ENCODE measurements at regions not wholly inside any gene's neighbourhood (a gene's known extent, or its start where the extent isn't known, plus 50 kb on each side); places are given as distances from the start of the nearest gene placed in this dataset.

- Mint-ChIP-seq H3K9me3 (no peaks in the 10 kb centered on the region), H3K4me3 (no peak overlapping the region), H3K36me3 (ENCODE audit: low read depth) (no peaks in the 10 kb centered on the region), H3K4me1 (ENCODE audit: low read depth) (no peaks in the 10 kb centered on the region), H3K27ac (no peak overlapping the region), H3K27me3 (no peaks in the 10 kb centered on the region)
- DNase-seq (no peak), ATAC-seq (ENCODE audit: poor library complexity) (no peak)
- ChIA-PET CTCF (no interaction called here), POLR2A (interaction anchor here (0.6 kb wide), 1 partner anchor 31 kb away, joined by 3 read pairs; no protein-coding TSS in a partner anchor)
- H3K27ac ChIP-seq (ENCODE audit: low read depth in 1 of 2, low read length in 2 of 2) = no peak overlapping the region
- no peak overlapping the region for H3K4me3 ChIP-seq (ENCODE audit: low read length)
- intact Hi-C loops (cut with DNase I, micrococcal nuclease) = no loop called here
- no peaks in the 10 kb centered on the region for H3K36me3 ChIP-seq (ENCODE audit: insufficient read depth, low read length)
- no peaks in the 10 kb centered on the region for H3K9me3 ChIP-seq (ENCODE audit: control insufficient read depth in 1 of 2, insufficient read depth in 1 of 2, low read length in 2 of 2)
- TF ChIP-seq CTCF (IDR thresholded peaks at IDR 0.05) = no peak
- H3K4me1 ChIP-seq (ENCODE audit: insufficient read depth, low read length) = no peaks in the 10 kb centered on the region
- H3K27me3 ChIP-seq (ENCODE audit: control insufficient read depth in 1 of 2, insufficient read depth in 2 of 2, low read length in 2 of 2) = no peaks in the 10 kb centered on the region
These were observed 86.2 kb upstream of the TSPAN5 start for GRCh38 chr4:98744372-98745150.

DNA sequence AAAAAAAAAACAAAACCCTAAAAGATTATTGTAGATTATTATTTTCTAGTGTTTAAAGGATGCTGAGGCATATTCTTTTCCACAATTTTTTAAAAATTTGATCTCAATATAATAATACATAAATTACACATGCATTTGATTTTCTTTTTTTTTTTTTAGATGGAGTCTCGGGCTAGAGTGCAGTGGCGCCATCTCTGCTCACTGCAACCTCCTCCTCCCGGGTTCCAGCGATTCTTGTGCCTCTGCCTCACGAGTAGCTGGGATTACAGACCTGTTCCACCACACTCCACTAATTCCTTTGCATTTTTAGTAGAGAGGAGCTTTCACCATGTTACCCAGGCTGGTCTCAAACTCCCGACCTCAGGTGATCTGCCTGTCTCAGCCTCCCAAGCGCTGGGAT, 83.5 kb upstream of the TSPAN5 start:
- H3K4me1 ChIP-seq (ENCODE audit: insufficient read depth, low read length) = no peaks in the 10 kb centered on the region
- no peak for TF ChIP-seq CTCF (IDR thresholded peaks at IDR 0.05)
- Mint-ChIP-seq H3K9me3 (peaks cover 2% of the 10 kb centered on the region), H3K4me3 (no peak overlapping the region), H3K36me3 (ENCODE audit: low read depth) (no peaks in the 10 kb centered on the region), H3K27ac (no peak overlapping the region), H3K27me3 (no peaks in the 10 kb centered on the region), H3K4me1 (ENCODE audit: low read depth) (no peaks in the 10 kb centered on the region)
- POLR2A ChIA-PET = no interaction called here
- intact Hi-C loops (cut with DNase I, micrococcal nuclease) = no loop called here
- H3K27ac ChIP-seq (ENCODE audit: low read depth in 1 of 2, low read length in 2 of 2) = no peak overlapping the region
- no peaks in the 10 kb centered on the region for H3K27me3 ChIP-seq (ENCODE audit: control insufficient read depth in 1 of 2, insufficient read depth in 2 of 2, low read length in 2 of 2)
- H3K4me3 ChIP-seq (ENCODE audit: low read length) = no peak overlapping the region
- CTCF ChIA-PET = interaction anchor here (0.7 kb wide), 1 partner anchor 9 kb away, joined by 4 read pairs; no protein-coding TSS in a partner anchor
- no peaks in the 10 kb centered on the region for H3K9me3 ChIP-seq (ENCODE audit: control insufficient read depth in 1 of 2, insufficient read depth in 1 of 2, low read length in 2 of 2)
- H3K36me3 ChIP-seq (ENCODE audit: insufficient read depth, low read length) = no peaks in the 10 kb centered on the region
- ATAC-seq (ENCODE audit: poor library complexity) = no peak
- no peak for DNase-seq

DNA sequence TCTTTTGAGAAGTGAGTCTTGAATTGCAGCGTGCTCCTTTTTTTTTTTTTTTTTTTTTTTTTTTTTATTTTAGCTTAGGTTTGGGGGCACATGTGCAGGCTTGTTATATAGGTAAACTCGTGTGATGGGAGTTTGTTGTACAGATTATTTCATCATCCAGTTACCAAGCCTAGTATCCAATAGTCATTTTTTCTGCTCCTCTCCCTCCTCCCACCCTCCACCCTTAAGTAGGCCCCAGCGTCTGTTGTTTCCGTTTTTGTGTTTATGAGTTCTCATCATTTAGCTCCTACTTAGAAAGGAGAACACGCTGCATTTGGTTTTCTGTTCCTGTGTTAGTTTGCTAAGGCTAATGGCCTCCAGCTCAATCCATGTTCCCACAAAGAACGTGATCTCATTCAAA, 81.3 kb upstream of the TSPAN5 start:
- Histone ChIP-seq H3K4me3 (ENCODE audit: low read length) (no peak overlapping the region), H3K4me1 (ENCODE audit: insufficient read depth, low read length) (no peaks in the 10 kb centered on the region), H3K27ac (ENCODE audit: low read depth in 1 of 2, low read length in 2 of 2) (no peak overlapping the region), H3K27me3 (ENCODE audit: control insufficient read depth in 1 of 2, insufficient read depth in 2 of 2, low read length in 2 of 2) (no peaks in the 10 kb centered on the region), H3K9me3 (ENCODE audit: control insufficient read depth in 1 of 2, insufficient read depth in 1 of 2, low read length in 2 of 2) (no peaks in the 10 kb centered on the region), H3K36me3 (ENCODE audit: insufficient read depth, low read length) (no peaks in the 10 kb centered on the region)
- H3K27me3 Mint-ChIP-seq = no peaks in the 10 kb centered on the region
- TF ChIP-seq CTCF (IDR thresholded peaks at IDR 0.05) = no peak
- no peak overlapping the region for H3K27ac Mint-ChIP-seq
- POLR2A ChIA-PET = no interaction called here
- no peaks in the 10 kb centered on the region for H3K4me1 Mint-ChIP-seq (ENCODE audit: low read depth)
- no peaks in the 10 kb centered on the region for H3K36me3 Mint-ChIP-seq (ENCODE audit: low read depth)
- H3K9me3 Mint-ChIP-seq = peaks cover 2% of the 10 kb centered on the region
- ATAC-seq (ENCODE audit: poor library complexity) (no peak), DNase-seq (no peak)
- CTCF ChIA-PET = interaction anchor here (0.6 kb wide), 1 partner anchor 110 kb away, joined by 3 read pairs; no protein-coding TSS in a partner anchor
- no peak overlapping the region for H3K4me3 Mint-ChIP-seq
- intact Hi-C loops (cut with DNase I, micrococcal nuclease) = no loop called here

Measured in CD4-positive, alpha-beta T cell (primary cell).